ENCODE measurements at regions not wholly inside any gene's neighbourhood (a gene's known extent, or its start where the extent isn't known, plus 50 kb on each side); places are given as distances from the start of the nearest gene placed in this dataset.

DNA sequence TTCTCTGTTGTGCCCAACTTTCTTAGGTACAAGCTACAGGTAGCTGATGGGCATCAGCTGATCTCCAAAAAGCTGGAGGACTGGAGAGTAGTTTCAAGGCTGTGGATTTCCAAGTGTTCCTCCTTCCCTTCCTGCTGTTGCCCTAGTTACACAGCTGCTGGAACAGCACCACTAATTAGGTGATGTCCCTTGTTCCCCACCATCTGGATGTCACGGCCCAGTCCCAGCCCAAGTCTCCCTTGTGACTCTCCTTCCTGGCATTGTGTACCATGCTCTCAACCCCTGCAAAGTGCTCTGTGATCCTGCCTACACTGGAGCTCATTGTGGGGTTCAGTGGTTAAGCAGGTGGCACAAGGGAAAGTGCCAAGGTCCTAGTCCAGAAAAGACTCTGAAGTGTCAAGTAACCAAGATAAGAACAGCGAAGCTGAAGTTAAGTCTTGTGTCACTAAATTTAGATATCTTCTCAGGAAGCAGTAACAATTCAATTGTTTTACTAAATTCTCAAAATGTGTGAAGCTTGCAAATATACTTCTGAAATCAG is 604.5 kb downstream of the ISL1 start:
- TF ChIP-seq, protein P1, sequence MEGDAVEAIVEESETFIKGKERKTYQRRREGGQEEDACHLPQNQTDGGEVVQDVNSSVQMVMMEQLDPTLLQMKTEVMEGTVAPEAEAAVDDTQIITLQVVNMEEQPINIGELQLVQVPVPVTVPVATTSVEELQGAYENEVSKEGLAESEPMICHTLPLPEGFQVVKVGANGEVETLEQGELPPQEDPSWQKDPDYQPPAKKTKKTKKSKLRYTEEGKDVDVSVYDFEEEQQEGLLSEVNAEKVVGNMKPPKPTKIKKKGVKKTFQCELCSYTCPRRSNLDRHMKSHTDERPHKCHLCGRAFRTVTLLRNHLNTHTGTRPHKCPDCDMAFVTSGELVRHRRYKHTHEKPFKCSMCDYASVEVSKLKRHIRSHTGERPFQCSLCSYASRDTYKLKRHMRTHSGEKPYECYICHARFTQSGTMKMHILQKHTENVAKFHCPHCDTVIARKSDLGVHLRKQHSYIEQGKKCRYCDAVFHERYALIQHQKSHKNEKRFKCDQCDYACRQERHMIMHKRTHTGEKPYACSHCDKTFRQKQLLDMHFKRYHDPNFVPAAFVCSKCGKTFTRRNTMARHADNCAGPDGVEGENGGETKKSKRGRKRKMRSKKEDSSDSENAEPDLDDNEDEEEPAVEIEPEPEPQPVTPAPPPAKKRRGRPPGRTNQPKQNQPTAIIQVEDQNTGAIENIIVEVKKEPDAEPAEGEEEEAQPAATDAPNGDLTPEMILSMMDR (IDR thresholded peaks at IDR 0.05), result no peak
- no peak for TF ChIP-seq POLR2A (IDR thresholded peaks at IDR 0.05)
